HG03575 (cell line): ENCODE measurements at regions not wholly inside any gene's neighbourhood (a gene's known extent, or its start where the extent isn't known, plus 50 kb on each side); places are given as distances from the start of the nearest gene placed in this dataset.

Source experiments
- ATAC-seq: cut with Tn5 transposase; IDR thresholded peaks from one replicate; pipeline ENCODE4 v1.9.1; 2021; ENCODE audit not compliant: unreplicated experiment, insufficient number of reproducible peaks, low FRiP score; ENCODE audit errors: extremely low read depth

GRCh38 chr6:66825539-66825938, 1118.5 kb upstream of the EYS start:
- no peak for ATAC-seq

GRCh38 chr6:66814156-66814555, 1107.1 kb upstream of the EYS start:
- no peak for ATAC-seq

GRCh38 chr6:66808771-66809170, 1101.7 kb upstream of the EYS start:
- ATAC-seq, result no peak

- no peak for ATAC-seq
Observed at GRCh38 chr6:66796987-66797386, 1090.0 kb upstream of the EYS start.

GRCh38 chr6:66788579-66788978, 1081.6 kb upstream of the EYS start:
- ATAC-seq, result no peak

GRCh38 chr6:66772800-66773199, 1065.8 kb upstream of the EYS start:
- ATAC-seq, result no peak

GRCh38 chr6:66771626-66772025, 1064.6 kb upstream of the EYS start:
- ATAC-seq, result no peak

GRCh38 chr6:66751630-66752029, 1044.6 kb upstream of the EYS start:
- ATAC-seq, result no peak

GRCh38 chr6:66740346-66740745, 1033.3 kb upstream of the EYS start:
- no peak for ATAC-seq

- ATAC-seq, result no peak
Observed at GRCh38 chr6:66735106-66735890, 1028.3 kb upstream of the EYS start.

GRCh38 chr6:66731310-66731709, 1024.3 kb upstream of the EYS start:
- ATAC-seq, result no peak

GRCh38 chr6:66725670-66726069, 1018.6 kb upstream of the EYS start:
- ATAC-seq, result no peak

GRCh38 chr6:66717801-66718200, 1010.8 kb upstream of the EYS start:
- no peak for ATAC-seq

GRCh38 chr6:66699385-66699784, 992.4 kb upstream of the EYS start:
- no peak for ATAC-seq

GRCh38 chr6:66689608-66690007, 982.6 kb upstream of the EYS start:
- no peak for ATAC-seq

GRCh38 chr6:66687611-66688140, 980.6 kb upstream of the EYS start:
- ATAC-seq, result no peak

- no peak for ATAC-seq
Observed at GRCh38 chr6:66675906-66676305, 968.9 kb upstream of the EYS start.

- no peak for ATAC-seq
Observed at GRCh38 chr6:66664112-66664511, 957.1 kb upstream of the EYS start.

GRCh38 chr6:66662721-66663507, 955.9 kb upstream of the EYS start:
- no peak for ATAC-seq

- no peak for ATAC-seq
Observed at GRCh38 chr6:66662196-66662595, 955.2 kb upstream of the EYS start.
